ENCODE measurements at regions not wholly inside any gene's neighbourhood (a gene's known extent, or its start where the extent isn't known, plus 50 kb on each side); places are given as distances from the start of the nearest gene placed in this dataset.
"Not testable (repeated sequence)": the region's sequence is repeated elsewhere in the genome, so short reads cannot be mapped to it uniquely, and the experiment has no call there.

DNA sequence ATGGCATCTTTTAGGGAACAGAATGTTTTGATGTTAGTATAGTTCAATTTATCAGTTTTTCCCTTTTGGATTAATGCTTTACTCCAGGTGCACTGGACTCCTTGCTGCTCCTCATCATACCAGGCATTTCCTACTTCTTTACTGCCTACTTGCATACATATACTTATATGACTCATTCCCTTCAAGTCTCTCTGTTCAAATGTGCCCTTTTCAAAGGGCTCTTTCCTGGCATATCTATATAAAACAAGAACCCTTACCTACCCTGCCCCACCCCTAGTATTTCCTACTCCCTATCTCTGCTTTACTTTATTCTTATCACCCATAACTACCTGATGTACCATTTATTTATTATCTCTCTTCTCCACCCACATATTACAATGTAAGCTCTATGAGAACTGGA is 90.6 kb downstream of the CAPZA3 start:
- no peak overlapping the region for H3K23ac ChIP-seq (ENCODE audit: low read length)
- no peak overlapping the region for H3K18ac ChIP-seq (ENCODE audit: low read length)
- no peak for DNase-seq
- H3K79me1 ChIP-seq (ENCODE audit: low read length), result no peaks in the 10 kb centered on the region
- H3K56ac ChIP-seq (ENCODE audit: low read length), result no peak overlapping the region
- H3K4me3 ChIP-seq (ENCODE audit: low read length), result no peak overlapping the region
- H3K4me1 ChIP-seq (ENCODE audit: control insufficient read depth, low read depth, low read length), result no peaks in the 10 kb centered on the region
- no peak overlapping the region for H2BK15ac ChIP-seq (replicated peaks; ENCODE audit: low read depth)
- no peak overlapping the region for H3K27ac ChIP-seq (ENCODE audit: low read depth, low read length)
- no peak overlapping the region for H3K9ac ChIP-seq (ENCODE audit: low read length)
- H2BK120ac ChIP-seq (ENCODE audit: low read depth, low read length), result no peak overlapping the region
- no peak overlapping the region for H4K8ac ChIP-seq (ENCODE audit: low read depth, low read length)
- H3K79me2 ChIP-seq (ENCODE audit: control insufficient read depth, insufficient read depth, low read length), result no peaks in the 10 kb centered on the region
- H2BK5ac ChIP-seq (ENCODE audit: low read length), result no peak overlapping the region
- no peaks in the 10 kb centered on the region for H3K36me3 ChIP-seq (ENCODE audit: control insufficient read depth, insufficient read depth, low read length)
- H3K27me3 ChIP-seq (ENCODE audit: insufficient read depth, low read length, poor library complexity), result no peaks in the 10 kb centered on the region
- no peak overlapping the region for H3K4ac ChIP-seq (ENCODE audit: low read depth, low read length)
- H3K4me2 ChIP-seq (ENCODE audit: low read length), result no peak overlapping the region
- H4K5ac ChIP-seq (ENCODE audit: low read length), result no peak overlapping the region
- no peak overlapping the region for H2AK5ac ChIP-seq (ENCODE audit: low read length)

DNA sequence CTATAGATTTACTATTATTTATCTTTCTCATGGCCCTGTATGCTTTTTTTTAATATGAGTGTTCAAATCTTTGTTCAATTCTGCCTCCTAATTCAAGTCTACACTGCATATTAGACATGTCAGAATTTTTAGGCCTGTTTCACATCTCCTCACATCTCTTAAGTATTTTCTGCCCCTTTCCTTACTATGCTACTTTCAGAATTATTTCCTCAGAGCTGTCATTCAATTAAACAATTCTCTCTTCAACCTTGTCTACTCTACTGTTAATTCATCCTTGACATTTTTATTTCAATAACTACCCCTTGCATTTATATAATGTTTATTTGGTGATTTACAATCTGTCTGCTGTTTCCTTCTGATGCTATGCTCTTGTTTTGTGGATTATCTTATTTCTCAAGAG is 91.1 kb downstream of the CAPZA3 start:
- Histone ChIP-seq H4K8ac (ENCODE audit: low read depth, low read length) (no peak overlapping the region), H2BK120ac (ENCODE audit: low read depth, low read length) (no peak overlapping the region), H3K18ac (ENCODE audit: low read length) (no peak overlapping the region), H2AK5ac (ENCODE audit: low read length) (no peak overlapping the region), H3K4me3 (ENCODE audit: low read length) (no peak overlapping the region), H3K79me2 (ENCODE audit: control insufficient read depth, insufficient read depth, low read length) (no peaks in the 10 kb centered on the region), H3K79me1 (ENCODE audit: low read length) (no peaks in the 10 kb centered on the region), H3K9ac (ENCODE audit: low read length) (no peak overlapping the region), H3K36me3 (ENCODE audit: control insufficient read depth, insufficient read depth, low read length) (no peaks in the 10 kb centered on the region), H2BK15ac (replicated peaks; ENCODE audit: low read depth) (no peak overlapping the region), H3K4me1 (ENCODE audit: control insufficient read depth, low read depth, low read length) (no peaks in the 10 kb centered on the region), H2BK5ac (ENCODE audit: low read length) (no peak overlapping the region), H3K27me3 (ENCODE audit: insufficient read depth, low read length, poor library complexity) (no peaks in the 10 kb centered on the region), H3K4ac (ENCODE audit: low read depth, low read length) (no peak overlapping the region), H4K5ac (ENCODE audit: low read length) (no peak overlapping the region), H3K27ac (ENCODE audit: low read depth, low read length) (no peak overlapping the region), H3K56ac (ENCODE audit: low read length) (no peak overlapping the region), H3K23ac (ENCODE audit: low read length) (no peak overlapping the region), H3K4me2 (ENCODE audit: low read length) (no peak overlapping the region)
- DNase-seq, result no peak

DNA sequence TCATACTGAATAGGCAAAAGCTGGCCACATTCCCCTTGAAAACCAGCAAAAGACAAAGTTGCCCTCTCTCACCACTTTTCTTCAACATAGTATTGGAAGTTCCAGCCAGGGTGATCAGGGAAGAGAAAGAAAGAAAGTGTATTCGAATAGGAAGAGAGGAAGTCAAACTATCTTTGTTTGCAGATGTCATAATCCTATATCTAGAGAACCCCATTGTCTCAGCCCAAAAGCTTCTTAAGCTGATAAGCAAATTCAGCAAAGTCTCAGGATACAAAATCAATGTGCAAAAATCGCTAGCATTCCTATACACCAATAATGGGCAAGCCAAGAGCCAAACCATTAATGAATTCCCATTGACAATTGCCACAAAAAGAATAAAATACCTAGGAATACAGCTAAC is 95.0 kb downstream of the CAPZA3 start:
- WGBS (ENCODE audit: extremely low coverage, insufficient coverage, low lambda C conversion rate), result no CpG with 5 or more reads among the region's 2 CpGs
- not testable (repeated sequence) for H3K18ac ChIP-seq (ENCODE audit: low read length); H4K8ac ChIP-seq (ENCODE audit: low read depth, low read length); H4K5ac ChIP-seq (ENCODE audit: low read length); H3K9ac ChIP-seq (ENCODE audit: low read length); H3K56ac ChIP-seq (ENCODE audit: low read length); H2AK5ac ChIP-seq (ENCODE audit: low read length); H3K4me3 ChIP-seq (ENCODE audit: low read length); H3K27me3 ChIP-seq (ENCODE audit: insufficient read depth, low read length, poor library complexity); H3K79me1 ChIP-seq (ENCODE audit: low read length); H2BK5ac ChIP-seq (ENCODE audit: low read length); H3K27ac ChIP-seq (ENCODE audit: low read depth, low read length); H2BK120ac ChIP-seq (ENCODE audit: low read depth, low read length); H2BK15ac ChIP-seq (replicated peaks; ENCODE audit: low read depth); H3K23ac ChIP-seq (ENCODE audit: low read length); H3K4ac ChIP-seq (ENCODE audit: low read depth, low read length); H3K4me2 ChIP-seq (ENCODE audit: low read length); H3K79me2 ChIP-seq (ENCODE audit: control insufficient read depth, insufficient read depth, low read length); H3K4me1 ChIP-seq (ENCODE audit: control insufficient read depth, low read depth, low read length); H3K36me3 ChIP-seq (ENCODE audit: control insufficient read depth, insufficient read depth, low read length)
- DNase-seq, result peak; percentile 28

DNA sequence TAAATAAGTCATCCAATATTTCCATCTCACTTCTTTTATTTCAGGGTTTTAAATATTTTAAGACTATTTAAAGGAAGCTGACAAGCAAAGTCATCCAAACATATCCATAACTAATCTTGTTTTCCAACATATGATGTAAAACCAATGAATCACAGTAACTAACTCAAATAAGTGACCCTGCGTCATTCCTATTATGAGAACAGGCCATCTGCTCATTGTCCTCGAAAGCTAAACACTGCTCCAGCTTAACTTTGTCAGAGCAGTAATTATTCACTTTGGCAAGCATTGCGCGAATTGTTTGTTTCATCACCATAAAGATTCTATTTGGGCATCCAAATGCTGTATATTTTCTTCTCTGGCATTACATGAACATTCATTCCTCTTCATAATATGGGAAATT is 99.1 kb downstream of the CAPZA3 start:
- Histone ChIP-seq H3K18ac (ENCODE audit: low read length) (no peak overlapping the region), H3K79me1 (ENCODE audit: low read length) (no peaks in the 10 kb centered on the region), H3K23ac (ENCODE audit: low read length) (no peak overlapping the region), H3K36me3 (ENCODE audit: control insufficient read depth, insufficient read depth, low read length) (no peaks in the 10 kb centered on the region), H2BK15ac (replicated peaks; ENCODE audit: low read depth) (no peak overlapping the region), H3K4ac (ENCODE audit: low read depth, low read length) (no peak overlapping the region), H3K56ac (ENCODE audit: low read length) (no peak overlapping the region), H3K27ac (ENCODE audit: low read depth, low read length) (no peak overlapping the region), H3K4me2 (ENCODE audit: low read length) (no peak overlapping the region), H3K27me3 (ENCODE audit: insufficient read depth, low read length, poor library complexity) (no peaks in the 10 kb centered on the region), H4K5ac (ENCODE audit: low read length) (no peak overlapping the region), H2BK5ac (ENCODE audit: low read length) (no peak overlapping the region), H3K4me3 (ENCODE audit: low read length) (no peak overlapping the region), H2BK120ac (ENCODE audit: low read depth, low read length) (no peak overlapping the region), H2AK5ac (ENCODE audit: low read length) (no peak overlapping the region), H3K4me1 (ENCODE audit: control insufficient read depth, low read depth, low read length) (no peaks in the 10 kb centered on the region), H3K9ac (ENCODE audit: low read length) (no peak overlapping the region), H4K8ac (ENCODE audit: low read depth, low read length) (no peak overlapping the region), H3K79me2 (ENCODE audit: control insufficient read depth, insufficient read depth, low read length) (no peaks in the 10 kb centered on the region)
- no CpG with 5 or more reads among the region's 4 CpGs for WGBS (ENCODE audit: extremely low coverage, insufficient coverage, low lambda C conversion rate)
- no peak for DNase-seq

DNA sequence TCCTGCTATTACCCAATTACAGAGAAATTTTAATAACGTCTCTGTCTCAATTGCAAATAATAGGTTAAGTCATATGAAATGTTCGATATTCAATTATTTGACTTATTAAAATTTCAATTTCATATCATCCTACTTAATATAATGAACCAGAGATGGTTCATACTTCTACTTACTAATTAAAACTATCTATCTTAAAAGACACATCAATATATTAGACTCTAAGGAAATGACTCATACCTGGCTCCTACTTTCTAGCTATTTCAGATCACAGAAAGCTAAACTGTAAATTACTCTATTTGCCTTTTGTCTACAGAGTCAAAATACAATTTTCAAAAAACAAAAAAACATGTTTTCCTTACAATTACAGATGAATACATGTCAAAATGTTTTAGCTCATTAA is 99.6 kb downstream of the CAPZA3 start:
- no peaks in the 10 kb centered on the region for H3K4me1 ChIP-seq (ENCODE audit: control insufficient read depth, low read depth, low read length)
- H3K79me1 ChIP-seq (ENCODE audit: low read length), result no peaks in the 10 kb centered on the region
- no peak overlapping the region for H3K9ac ChIP-seq (ENCODE audit: low read length)
- H2BK120ac ChIP-seq (ENCODE audit: low read depth, low read length), result no peak overlapping the region
- H2AK5ac ChIP-seq (ENCODE audit: low read length), result no peak overlapping the region
- H4K5ac ChIP-seq (ENCODE audit: low read length), result no peak overlapping the region
- H3K56ac ChIP-seq (ENCODE audit: low read length), result no peak overlapping the region
- no peak for DNase-seq
- WGBS (ENCODE audit: extremely low coverage, insufficient coverage, low lambda C conversion rate), result 100% methylated on average over 1 of the region's 2 CpGs
- H3K27me3 ChIP-seq (ENCODE audit: insufficient read depth, low read length, poor library complexity), result no peaks in the 10 kb centered on the region
- H3K79me2 ChIP-seq (ENCODE audit: control insufficient read depth, insufficient read depth, low read length), result no peaks in the 10 kb centered on the region
- H3K4ac ChIP-seq (ENCODE audit: low read depth, low read length), result no peak overlapping the region
- H2BK15ac ChIP-seq (replicated peaks; ENCODE audit: low read depth), result no peak overlapping the region
- no peak overlapping the region for H3K23ac ChIP-seq (ENCODE audit: low read length)
- no peak overlapping the region for H3K27ac ChIP-seq (ENCODE audit: low read depth, low read length)
- H3K4me3 ChIP-seq (ENCODE audit: low read length), result no peak overlapping the region
- H4K8ac ChIP-seq (ENCODE audit: low read depth, low read length), result no peak overlapping the region
- no peak overlapping the region for H3K18ac ChIP-seq (ENCODE audit: low read length)
- no peaks in the 10 kb centered on the region for H3K36me3 ChIP-seq (ENCODE audit: control insufficient read depth, insufficient read depth, low read length)
- H2BK5ac ChIP-seq (ENCODE audit: low read length), result no peak overlapping the region
- no peak overlapping the region for H3K4me2 ChIP-seq (ENCODE audit: low read length)

DNA sequence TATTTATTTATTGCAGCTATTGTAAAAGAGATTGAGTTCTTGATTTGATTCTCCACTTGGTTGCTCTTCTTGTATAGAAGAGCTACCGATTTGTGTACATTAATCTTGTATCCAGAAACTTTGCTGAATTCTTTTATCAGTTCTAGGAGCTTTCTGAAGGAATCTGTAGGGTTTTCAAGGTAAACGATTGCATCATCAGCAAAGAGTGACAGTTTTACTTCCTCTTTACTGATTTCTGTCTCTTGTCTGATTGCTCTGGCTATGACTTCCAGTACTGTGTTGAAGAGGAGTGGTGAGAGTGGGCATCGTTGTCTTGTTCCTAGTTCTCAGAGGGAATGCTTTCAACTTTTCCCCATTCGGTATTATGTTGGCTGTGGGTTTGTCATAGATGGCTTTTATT is 103.1 kb downstream of the CAPZA3 start:
- H3K4me3 ChIP-seq (ENCODE audit: low read length); H3K4me1 ChIP-seq (ENCODE audit: control insufficient read depth, low read depth, low read length); DNase-seq; H3K27me3 ChIP-seq (ENCODE audit: insufficient read depth, low read length, poor library complexity); H4K5ac ChIP-seq (ENCODE audit: low read length); H3K9ac ChIP-seq (ENCODE audit: low read length); H3K79me1 ChIP-seq (ENCODE audit: low read length); H2BK120ac ChIP-seq (ENCODE audit: low read depth, low read length); H3K4me2 ChIP-seq (ENCODE audit: low read length); H3K56ac ChIP-seq (ENCODE audit: low read length); H3K36me3 ChIP-seq (ENCODE audit: control insufficient read depth, insufficient read depth, low read length); H2AK5ac ChIP-seq (ENCODE audit: low read length); H3K23ac ChIP-seq (ENCODE audit: low read length); H4K8ac ChIP-seq (ENCODE audit: low read depth, low read length); H3K4ac ChIP-seq (ENCODE audit: low read depth, low read length); H3K18ac ChIP-seq (ENCODE audit: low read length); H2BK15ac ChIP-seq (replicated peaks; ENCODE audit: low read depth); H3K27ac ChIP-seq (ENCODE audit: low read depth, low read length); H3K79me2 ChIP-seq (ENCODE audit: control insufficient read depth, insufficient read depth, low read length); H2BK5ac ChIP-seq (ENCODE audit: low read length): not testable (repeated sequence)
- WGBS (ENCODE audit: extremely low coverage, insufficient coverage, low lambda C conversion rate), result no CpG with 5 or more reads among the region's 4 CpGs
